OCI-LY1 (cell line): ENCODE measurements at regions not wholly inside any gene's neighbourhood (a gene's known extent, or its start where the extent isn't known, plus 50 kb on each side); places are given as distances from the start of the nearest gene placed in this dataset.

Source experiments
- H2AFZ ChIP-seq: fragments of 200-600 bp; sonication (generic), shearing (Covaris generic); 2 replicates; pipeline ENCODE4 v1.6.0; 2014; ENCODE audit warnings: antibody characterized with exemption, mild to moderate bottlenecking, low read length
- H3F3A ChIP-seq: fragments of 200-600 bp; sonication (generic), shearing (Covaris generic); 2 replicates; pipeline ENCODE4 v1.6.0; 2014; ENCODE audit warnings: mild to moderate bottlenecking, antibody characterized with exemption, low read length, moderate library complexity; ENCODE audit not compliant: insufficient read depth
- H3K27ac ChIP-seq: fragments of 200-600 bp; sonication (generic); 2 replicates; pipeline ENCODE4 v1.5.1; 2014; ENCODE audit warnings: low read length, mixed run types, mild to moderate bottlenecking, low read depth; ENCODE audit not compliant: poor library complexity, severe bottlenecking
- H3K27me3 ChIP-seq: fragments of 200-600 bp; sonication (generic); 2 replicates; pipeline ENCODE4 v1.6.0; 2014; ENCODE audit warnings: antibody characterized with exemption, mild to moderate bottlenecking, low read length, moderate library complexity; ENCODE audit not compliant: insufficient read depth
- H3K36me3 ChIP-seq: fragments of 200-600 bp; sonication (generic); 2 replicates; pipeline ENCODE4 v1.6.1; 2014; ENCODE audit warnings: mild to moderate bottlenecking, antibody characterized with exemption, low read length, moderate library complexity, mixed read lengths; ENCODE audit not compliant: insufficient read depth
- H3K4me1 ChIP-seq: fragments of 200-600 bp; sonication (generic); 2 replicates; pipeline ENCODE4 v1.5.1; 2014; ENCODE audit warnings: mild to moderate bottlenecking, low read length, moderate library complexity; ENCODE audit not compliant: insufficient read depth, severe bottlenecking
- H3K4me2 ChIP-seq: fragments of 200-600 bp; sonication (generic), shearing (Covaris generic); 2 replicates; pipeline ENCODE4 v1.6.1; 2014; ENCODE audit warnings: low read length
- H3K4me3 ChIP-seq: fragments of 200-600 bp; sonication (generic); 2 replicates; pipeline ENCODE4 v1.5.1; 2014; ENCODE audit warnings: low read length, low read depth, mild to moderate bottlenecking, mixed read lengths; ENCODE audit not compliant: poor library complexity, severe bottlenecking
- H3K79me2 ChIP-seq: fragments of 200-600 bp; shearing (Covaris generic); 2 replicates; pipeline ENCODE4 v1.6.1; 2016; ENCODE audit warnings: mixed run types, low read length, mixed read lengths; ENCODE audit not compliant: insufficient read depth
- H3K9ac ChIP-seq: fragments of 200-600 bp; sonication (generic), shearing (Covaris generic); 2 replicates; pipeline ENCODE4 v1.6.1; 2014; ENCODE audit warnings: mild to moderate bottlenecking, low read length, mixed read lengths
- H3K9me2 ChIP-seq: fragments of 200-600 bp; sonication (generic), shearing (Covaris generic); 2 replicates; pipeline ENCODE4 v1.6.1; 2014; ENCODE audit warnings: low read depth, mild to moderate bottlenecking, low read length, mixed read lengths
- H3K9me3 ChIP-seq: fragments of 200-600 bp; shearing (Covaris generic); 2 replicates; pipeline ENCODE4 v1.6.1; 2014; ENCODE audit warnings: low read length, mixed read lengths
- H4K20me1 ChIP-seq: fragments of 200-600 bp; sonication (generic), shearing (Covaris generic); 2 replicates; pipeline ENCODE4 v1.6.0; 2016; ENCODE audit warnings: mild to moderate bottlenecking, low read length; ENCODE audit not compliant: insufficient read depth
- EZH2 ChIP-seq: fragments of 200-600 bp; sonication (generic), shearing (Covaris generic); IDR thresholded peaks from 2 replicates; pipeline ENCODE4 v1.8.0; 2017; ENCODE audit warnings: borderline replicate concordance, mixed run types, mild to moderate bottlenecking, antibody characterized with exemption, low read length, moderate library complexity, mixed read lengths
- TF ChIP-seq, protein P1 (sequence below): fragments of 200-600 bp; sonication (generic), shearing (Covaris generic); IDR thresholded peaks from 2 replicates; pipeline ENCODE4 v1.5.1; 2017; ENCODE audit warnings: mild to moderate bottlenecking, antibody characterized with exemption, low read length, moderate library complexity, mixed read lengths

DNA sequence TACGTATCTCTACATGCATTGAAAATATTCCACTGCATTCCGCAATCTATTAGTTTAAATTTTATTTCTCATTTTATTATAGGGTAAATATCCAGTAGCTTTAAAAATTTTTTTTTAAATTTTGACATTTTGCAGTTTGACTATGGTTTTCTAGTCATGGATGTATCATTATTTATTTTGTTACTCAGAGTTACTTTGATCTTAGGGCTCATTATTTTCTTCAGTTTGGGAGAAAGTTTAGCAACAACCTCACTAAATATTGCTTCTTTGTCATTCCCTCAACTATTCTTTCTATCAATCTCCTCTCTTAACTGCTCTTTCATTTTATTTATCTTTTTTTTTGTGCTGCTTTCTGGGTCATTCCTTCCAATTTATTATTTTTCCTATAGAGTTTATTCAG lies 100.5 kb upstream of the SLCO6A1 start:
- Histone ChIP-seq H3K9ac (no peak overlapping the region), H3K4me3 (no peak overlapping the region), H3K27ac (no peak overlapping the region), H3F3A (no peaks in the 10 kb centered on the region), H3K9me2 (no peaks in the 10 kb centered on the region), H3K4me2 (no peak overlapping the region), H3K27me3 (no peaks in the 10 kb centered on the region), H3K79me2 (no peaks in the 10 kb centered on the region), H2AFZ (no peak overlapping the region), H3K9me3 (no peaks in the 10 kb centered on the region), H3K4me1 (no peaks in the 10 kb centered on the region), H3K36me3 (no peaks in the 10 kb centered on the region), H4K20me1 (no peaks in the 10 kb centered on the region)
- no peak for TF ChIP-seq EZH2
- TF ChIP-seq, protein P1, sequence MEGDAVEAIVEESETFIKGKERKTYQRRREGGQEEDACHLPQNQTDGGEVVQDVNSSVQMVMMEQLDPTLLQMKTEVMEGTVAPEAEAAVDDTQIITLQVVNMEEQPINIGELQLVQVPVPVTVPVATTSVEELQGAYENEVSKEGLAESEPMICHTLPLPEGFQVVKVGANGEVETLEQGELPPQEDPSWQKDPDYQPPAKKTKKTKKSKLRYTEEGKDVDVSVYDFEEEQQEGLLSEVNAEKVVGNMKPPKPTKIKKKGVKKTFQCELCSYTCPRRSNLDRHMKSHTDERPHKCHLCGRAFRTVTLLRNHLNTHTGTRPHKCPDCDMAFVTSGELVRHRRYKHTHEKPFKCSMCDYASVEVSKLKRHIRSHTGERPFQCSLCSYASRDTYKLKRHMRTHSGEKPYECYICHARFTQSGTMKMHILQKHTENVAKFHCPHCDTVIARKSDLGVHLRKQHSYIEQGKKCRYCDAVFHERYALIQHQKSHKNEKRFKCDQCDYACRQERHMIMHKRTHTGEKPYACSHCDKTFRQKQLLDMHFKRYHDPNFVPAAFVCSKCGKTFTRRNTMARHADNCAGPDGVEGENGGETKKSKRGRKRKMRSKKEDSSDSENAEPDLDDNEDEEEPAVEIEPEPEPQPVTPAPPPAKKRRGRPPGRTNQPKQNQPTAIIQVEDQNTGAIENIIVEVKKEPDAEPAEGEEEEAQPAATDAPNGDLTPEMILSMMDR = no peak

DNA sequence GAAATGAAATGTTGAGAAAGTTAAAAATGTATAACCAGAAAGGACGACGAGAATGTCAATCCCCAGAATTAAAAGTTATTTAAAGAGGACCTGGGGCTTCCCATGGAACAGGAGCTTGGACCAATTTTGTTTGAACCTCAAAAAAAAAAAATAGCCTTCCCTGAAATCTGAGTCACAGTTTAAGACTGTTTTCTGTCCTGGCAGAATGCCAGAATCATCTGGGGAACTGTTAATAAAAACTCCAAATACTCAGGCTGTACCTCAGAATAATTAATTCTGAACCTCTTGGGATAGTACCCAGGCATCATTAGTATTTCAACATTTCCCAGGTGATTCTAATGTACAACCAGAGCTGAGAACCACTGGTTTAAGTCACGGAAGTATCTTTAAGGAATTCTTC lies 102.2 kb upstream of the SLCO6A1 start:
- no peaks in the 10 kb centered on the region for H3K9me2 ChIP-seq
- no peaks in the 10 kb centered on the region for H3K4me1 ChIP-seq
- H3K4me3 ChIP-seq = no peak overlapping the region
- H3K27ac ChIP-seq = no peak overlapping the region
- no peak overlapping the region for H3K4me2 ChIP-seq
- TF ChIP-seq, protein P1 = no peak
- no peak for TF ChIP-seq EZH2
- no peaks in the 10 kb centered on the region for H3F3A ChIP-seq
- no peaks in the 10 kb centered on the region for H3K79me2 ChIP-seq
- no peaks in the 10 kb centered on the region for H3K9me3 ChIP-seq
- no peaks in the 10 kb centered on the region for H3K27me3 ChIP-seq
- H3K9ac ChIP-seq = no peak overlapping the region
- H4K20me1 ChIP-seq = no peaks in the 10 kb centered on the region
- no peaks in the 10 kb centered on the region for H3K36me3 ChIP-seq
- H2AFZ ChIP-seq = no peak overlapping the region

- Histone ChIP-seq H4K20me1 (no peaks in the 10 kb centered on the region), H3K4me3 (no peak overlapping the region), H3K27ac (no peak overlapping the region)
Measured at GRCh38 chr5:102603670-102604069, 104.9 kb upstream of the SLCO6A1 start.

More at GRCh38 chr5:102603670-102604069, 104.9 kb upstream of the SLCO6A1 start:
- Histone ChIP-seq H3K9me2 (no peaks in the 10 kb centered on the region), H3K4me2 (no peak overlapping the region), H3F3A (no peaks in the 10 kb centered on the region), H3K27me3 (no peaks in the 10 kb centered on the region), H3K79me2 (no peaks in the 10 kb centered on the region), H3K9me3 (no peaks in the 10 kb centered on the region), H2AFZ (no peak overlapping the region), H3K36me3 (no peaks in the 10 kb centered on the region), H3K9ac (no peak overlapping the region), H3K4me1 (no peaks in the 10 kb centered on the region)
- no peak for TF ChIP-seq EZH2
- TF ChIP-seq, protein P1 = no peak
